Breast epithelium (tissue), 4 donors: ENCODE measurements at regions not wholly inside any gene's neighbourhood (a gene's known extent, or its start where the extent isn't known, plus 50 kb on each side); places are given as distances from the start of the nearest gene placed in this dataset.

Experiments used
- DNase-seq, 2 donors: peaks; one replicate each; pipeline ENCODE4 v3.0.0-alpha.2; 2019; ENCODE audit warnings: low spot score in 2 of 2
- H3K27ac ChIP-seq, 2 donors: fragments of 200-600 bp; sonication (generic) in 1 of 2; one replicate each; pipeline ENCODE4 v1.5.1; 2016 to 2019; ENCODE audit warnings: mild to moderate bottlenecking in 1 of 2
- H3K27me3 ChIP-seq, 2 donors: fragments of 200-600 bp; sonication (generic) in 1 of 2; one replicate each; pipeline versions ENCODE4 v1.5.1 to v1.6.0; 2017 to 2019; ENCODE audit warnings: control low read depth in 1 of 2, mild to moderate bottlenecking in 1 of 2
- H3K36me3 ChIP-seq: fragments of 200-600 bp; one replicate; pipeline ENCODE4 v1.5.1; 2019
- H3K4me1 ChIP-seq, 2 donors: fragments of 200-600 bp; sonication (generic); one replicate each; pipeline ENCODE4 v1.5.1; 2016 to 2019; ENCODE audit warnings: control low read depth in 1 of 2
- H3K4me3 ChIP-seq, 3 donors: fragments of 200-600 bp; sonication (generic); 1 replicate in 2 of 3; 2 replicates in 1 of 3; pipeline ENCODE4 v1.5.1; 2016 to 2019; ENCODE audit warnings: mild to moderate bottlenecking in 3 of 3, moderate library complexity in 2 of 3
- H3K9me3 ChIP-seq, 2 donors: fragments of 200-600 bp; sonication (generic) in 1 of 2; one replicate each; pipeline ENCODE4 v1.5.1; 2016 to 2019; ENCODE audit warnings: control low read depth in 1 of 2
- CTCF ChIP-seq, 3 donors: fragments of 450-650 bp; IDR thresholded peaks; one replicate each; pipeline ENCODE4 v1.5.1; 2016 to 2017; ENCODE audit warnings: antibody characterized with exemption in 3 of 3, mild to moderate bottlenecking in 3 of 3, moderate library complexity in 3 of 3
- POLR2A ChIP-seq: fragments of 450-650 bp; IDR thresholded peaks from one replicate; pipeline ENCODE4 v1.6.1; 2016; ENCODE audit warnings: antibody characterized with exemption, mild to moderate bottlenecking, moderate library complexity
- POLR2AphosphoS5 ChIP-seq, 3 donors: sonication (generic); formaldehyde crosslinking; IDR thresholded peaks; one replicate each; pipeline ENCODE4 v1.6.1; 2017; ENCODE audit warnings: antibody characterized with exemption in 3 of 3
- intact Hi-C: fragments of 100-400 bp; cut with DNase I; formaldehyde crosslinking; loops from one replicate; pipeline ENCODE4 v1.15.1; 2023; ENCODE audit warnings: low total_unique reads

- DNase-seq: no peak
- no peak overlapping the region for H3K4me3 ChIP-seq
- TF ChIP-seq POLR2AphosphoS5 (IDR thresholded peaks at IDR 0.05): no peak
- no peak for TF ChIP-seq POLR2A
- no peak for TF ChIP-seq CTCF (IDR thresholded peaks at IDR 0.05)
- H3K9me3 ChIP-seq: no peaks in the 10 kb centered on the region
- H3K4me1 ChIP-seq: no peaks in the 10 kb centered on the region
- intact Hi-C loops: no loop called here
- no peaks in the 10 kb centered on the region for H3K27me3 ChIP-seq
- no peaks in the 10 kb centered on the region for H3K36me3 ChIP-seq
- H3K27ac ChIP-seq: no peak overlapping the region
These were observed 452.0 kb upstream of the KIRREL3 start for GRCh38 chr11:127452533-127452932.

GRCh38 chr11:127451861-127452260 is 451.3 kb upstream of the KIRREL3 start:
- TF ChIP-seq POLR2AphosphoS5 (IDR thresholded peaks at IDR 0.05): no peak
- TF ChIP-seq CTCF (IDR thresholded peaks at IDR 0.05): no peak
- no peak for TF ChIP-seq POLR2A
- Histone ChIP-seq H3K27me3 (no peaks in the 10 kb centered on the region), H3K4me1 (no peaks in the 10 kb centered on the region), H3K36me3 (no peaks in the 10 kb centered on the region), H3K27ac (no peak overlapping the region), H3K4me3 (no peak overlapping the region), H3K9me3 (no peaks in the 10 kb centered on the region)
- intact Hi-C loops: no loop called here
- no peak for DNase-seq

DNA sequence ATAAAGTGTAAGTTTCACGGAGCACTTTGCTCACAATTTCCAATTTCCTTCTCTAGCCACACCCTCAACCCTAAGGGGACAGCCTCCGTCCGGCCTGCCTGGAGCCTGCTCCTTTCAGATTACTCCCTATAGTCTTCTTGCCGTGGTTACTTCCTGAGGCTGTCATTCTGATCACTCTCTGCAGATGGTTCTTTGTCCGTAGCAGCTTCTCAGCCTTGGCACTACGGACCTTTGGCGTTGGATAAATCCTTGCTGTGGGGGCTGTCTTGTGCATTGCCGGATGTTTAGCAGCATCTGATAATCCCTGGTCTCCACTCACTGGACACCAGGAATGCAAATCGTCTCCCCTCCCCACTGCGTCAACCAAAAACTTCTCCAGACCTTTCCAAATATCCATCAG is 447.5 kb upstream of the KIRREL3 start:
- Histone ChIP-seq H3K36me3 (no peaks in the 10 kb centered on the region), H3K27ac (no peak overlapping the region), H3K9me3 (no peaks in the 10 kb centered on the region), H3K4me3 (no peak overlapping the region), H3K4me1 (no peaks in the 10 kb centered on the region), H3K27me3 (no peaks in the 10 kb centered on the region)
- no peak for DNase-seq
- TF ChIP-seq POLR2A (no peak), POLR2AphosphoS5 (IDR thresholded peaks at IDR 0.05) (no peak), CTCF (IDR thresholded peaks at IDR 0.05) (no peak)
- intact Hi-C loops: no loop called here

GRCh38 chr11:127445476-127445875 is 444.9 kb upstream of the KIRREL3 start:
- DNase-seq: no peak
- no peaks in the 10 kb centered on the region for H3K27me3 ChIP-seq
- TF ChIP-seq CTCF (IDR thresholded peaks at IDR 0.05) (no peak), POLR2A (no peak), POLR2AphosphoS5 (IDR thresholded peaks at IDR 0.05) (no peak)
- no peaks in the 10 kb centered on the region for H3K9me3 ChIP-seq
- no peaks in the 10 kb centered on the region for H3K36me3 ChIP-seq
- H3K4me3 ChIP-seq: no peak overlapping the region
- intact Hi-C loops: no loop called here
- no peaks in the 10 kb centered on the region for H3K4me1 ChIP-seq
- H3K27ac ChIP-seq: no peak overlapping the region

- intact Hi-C loops: no loop called here
- Histone ChIP-seq H3K27ac (no peak overlapping the region), H3K36me3 (no peaks in the 10 kb centered on the region), H3K4me1 (no peaks in the 10 kb centered on the region), H3K4me3 (no peak overlapping the region), H3K9me3 (no peaks in the 10 kb centered on the region), H3K27me3 (no peaks in the 10 kb centered on the region)
- DNase-seq: no peak
- TF ChIP-seq CTCF (IDR thresholded peaks at IDR 0.05) (no peak), POLR2AphosphoS5 (IDR thresholded peaks at IDR 0.05) (no peak), POLR2A (no peak)
These were observed 442.7 kb upstream of the KIRREL3 start for GRCh38 chr11:127443297-127443696.
